Skin of body (tissue), 1 donor: ENCODE measurements at regions not wholly inside any gene's neighbourhood (a gene's known extent, or its start where the extent isn't known, plus 50 kb on each side); places are given as distances from the start of the nearest gene placed in this dataset.

Experiments
- DNase-seq: peaks from one replicate; lab custom pipeline; 2025; lab: John Stamatoyannopoulos, UW

GRCh38 chr18:67239826-67240225, 276.7 kb downstream of the DSEL start:
- no peak for DNase-seq

GRCh38 chr18:67232991-67233390, 283.5 kb downstream of the DSEL start:
- DNase-seq: no peak

- no peak for DNase-seq
These were observed 284.1 kb downstream of the DSEL start for GRCh38 chr18:67232406-67232805.

- no peak for DNase-seq
These were observed 293.6 kb downstream of the DSEL start for GRCh38 chr18:67222887-67223286.

- DNase-seq: no peak
These were observed 296.7 kb downstream of the DSEL start for GRCh38 chr18:67219821-67220220.

- DNase-seq: no peak
These were observed 298.0 kb downstream of the DSEL start for GRCh38 chr18:67218556-67218955.

- peak; percentile 76 for DNase-seq
These were observed 298.9 kb downstream of the DSEL start for GRCh38 chr18:67217551-67218166.

GRCh38 chr18:67216846-67217245, 299.7 kb downstream of the DSEL start:
- no peak for DNase-seq

- no peak for DNase-seq
These were observed 300.8 kb downstream of the DSEL start for GRCh38 chr18:67215686-67216085.

GRCh38 chr18:67211646-67212045, 304.9 kb downstream of the DSEL start:
- no peak for DNase-seq

- DNase-seq: no peak
These were observed 315.9 kb downstream of the DSEL start for GRCh38 chr18:67200665-67201064.

GRCh38 chr18:67199993-67200617, 316.4 kb downstream of the DSEL start:
- DNase-seq: peak; percentile 32

- DNase-seq: no peak
These were observed 321.6 kb downstream of the DSEL start for GRCh38 chr18:67194886-67195285.

GRCh38 chr18:67192535-67192934, 324.0 kb downstream of the DSEL start:
- DNase-seq: no peak

- DNase-seq: no peak
These were observed 333.1 kb downstream of the DSEL start for GRCh38 chr18:67183398-67183797.

- no peak for DNase-seq
These were observed 336.8 kb downstream of the DSEL start for GRCh38 chr18:67179726-67180125.

GRCh38 chr18:67159662-67160061, 356.9 kb downstream of the DSEL start:
- DNase-seq: no peak

- no peak for DNase-seq
These were observed 361.5 kb downstream of the DSEL start for GRCh38 chr18:67154979-67155378.

GRCh38 chr18:67151366-67151765, 365.2 kb downstream of the DSEL start:
- DNase-seq: peak; percentile 33

- no peak for DNase-seq
These were observed 370.8 kb downstream of the DSEL start for GRCh38 chr18:67145586-67146292.

- no peak for DNase-seq
These were observed 372.2 kb downstream of the DSEL start for GRCh38 chr18:67144329-67144728.

GRCh38 chr18:67143028-67143427, 373.5 kb downstream of the DSEL start:
- DNase-seq: no peak

GRCh38 chr18:67142604-67143003, 373.9 kb downstream of the DSEL start:
- no peak for DNase-seq
